Motor neuron (in vitro differentiated cells): ENCODE measurements at regions not wholly inside any gene's neighbourhood (a gene's known extent, or its start where the extent isn't known, plus 50 kb on each side); places are given as distances from the start of the nearest gene placed in this dataset.

Source experiments
- ATAC-seq, 8 experiments: fragments of 200-7000 bp; cut with Tn5 transposase; replicated peaks in 6 of 8; 2 replicates each; pipeline ENCODE4 v1.8.0; 2021; ENCODE audit warnings: mild to moderate bottlenecking in 8 of 8, moderate library complexity in 8 of 8
- H3K27ac ChIP-seq, 2 donors: fragments of 250-450 bp; sonication (Bioruptor Pico); 2 replicates each; pipeline ENCODE4 v1.9.0; 2021; ENCODE audit warnings: antibody characterized with exemption in 2 of 2, mild to moderate bottlenecking in 2 of 2, moderate library complexity in 1 of 2
- H3K4me1 ChIP-seq, 2 donors: fragments of 250-450 bp; sonication (Bioruptor Pico); replicated peaks in 1 of 2; 2 replicates each; pipeline ENCODE4 v1.6.1; 2021; ENCODE audit warnings: antibody characterized with exemption in 2 of 2, mild to moderate bottlenecking in 2 of 2, moderate library complexity in 1 of 2
- H3K4me3 ChIP-seq, 5 donors: fragments of 250-450 bp; sonication (Bioruptor Pico); 2 replicates each; pipeline ENCODE4 v1.9.0; 2021; ENCODE audit warnings: antibody characterized with exemption in 5 of 5, mild to moderate bottlenecking in 5 of 5, moderate library complexity in 4 of 5
- WGBS, 10 experiments: fragments of 450-650 bp; shearing (Covaris generic); methylation state at CpG; one replicate each; pipeline ENCODE4 v1.0.0; 2022; 5-methylcytosine and 5-hydroxymethylcytosine counted together
- in situ Hi-C, 9 experiments: fragments of 400-800 bp; cut with MboI; loops; one replicate each; pipeline ENCODE4 v1.15.0; 2021; ENCODE audit warnings: low sequenced_read_pairs in 9 of 9, low pct_unique_long_range_greater_than_20kb in 2 of 9; ENCODE audit not compliant: unreplicated experiment in 9 of 9

DNA sequence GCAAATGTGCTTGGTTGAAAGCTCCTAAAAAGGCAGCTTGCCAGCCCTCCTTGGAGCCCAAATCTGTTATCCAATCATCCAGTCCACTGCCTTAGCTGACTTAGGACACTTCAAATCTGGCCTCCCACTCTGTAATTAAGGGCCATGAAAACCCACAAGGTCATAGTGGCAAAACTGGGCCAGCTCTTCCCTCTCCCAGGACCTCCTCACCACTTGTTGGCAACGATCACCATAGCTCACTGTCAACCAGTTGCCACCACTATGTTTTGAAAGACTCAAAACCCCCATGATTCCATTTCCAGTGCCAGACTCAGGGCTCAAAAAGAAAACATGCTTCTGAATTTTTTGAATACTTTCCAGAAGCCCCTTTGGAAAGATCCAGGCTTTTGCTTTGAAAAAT, 107.5 kb downstream of the NREP start:
- in situ Hi-C loops = no loop called here
- no peaks in the 10 kb centered on the region for H3K4me1 ChIP-seq
- WGBS, 10 experiments = 17 to 78% (median 46%) methylated on average over 1 of the region's 1 CpG; no CpG with 5 or more reads in 4 of the 10 experiments
- H3K27ac ChIP-seq = no peak overlapping the region
- no peak overlapping the region for H3K4me3 ChIP-seq
- ATAC-seq = no peak

DNA sequence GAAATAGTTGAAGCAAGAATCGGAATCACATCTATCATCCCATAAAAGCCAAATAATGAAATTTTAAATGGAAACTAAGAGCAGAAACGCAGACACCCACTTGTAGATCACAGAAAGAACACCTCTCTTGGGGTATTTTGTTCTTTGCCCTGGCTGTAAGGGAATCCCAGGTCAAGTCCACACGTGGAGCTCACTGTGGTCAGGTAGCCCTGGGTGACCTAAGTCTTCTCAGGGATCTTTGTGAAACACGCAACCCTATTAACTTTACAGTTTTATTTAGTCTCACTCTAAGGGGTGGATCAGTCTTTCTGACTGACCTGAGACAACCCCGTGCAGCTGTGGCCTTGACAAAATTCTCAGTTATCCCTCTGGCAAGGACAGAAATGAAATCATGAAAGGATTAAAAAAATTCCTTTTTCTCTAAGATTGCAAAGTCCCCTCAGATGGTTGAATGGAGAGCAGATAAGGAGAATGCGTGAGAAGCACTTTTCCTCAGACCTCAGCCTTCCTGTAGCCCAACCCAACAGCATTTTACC, 111.6 kb downstream of the NREP start:
- in situ Hi-C loops = no loop called here
- 46 to 100% (median 77%) methylated on average over 2 to 6 of the region's 6 CpGs; no CpG with 5 or more reads in 2 of the 10 experiments for WGBS, 10 experiments
- Histone ChIP-seq H3K4me3 (no peak overlapping the region), H3K4me1 (no peaks in the 10 kb centered on the region), H3K27ac (no peak overlapping the region)
- ATAC-seq = no peak

GRCh38 chr5:111643499-111643898, 113.5 kb downstream of the NREP start:
- 63 to 100% (median 91%) methylated on average over 2 of the region's 2 CpGs; no CpG with 5 or more reads in 2 of the 10 experiments for WGBS, 10 experiments
- H3K4me1 ChIP-seq = no peaks in the 10 kb centered on the region

DNA sequence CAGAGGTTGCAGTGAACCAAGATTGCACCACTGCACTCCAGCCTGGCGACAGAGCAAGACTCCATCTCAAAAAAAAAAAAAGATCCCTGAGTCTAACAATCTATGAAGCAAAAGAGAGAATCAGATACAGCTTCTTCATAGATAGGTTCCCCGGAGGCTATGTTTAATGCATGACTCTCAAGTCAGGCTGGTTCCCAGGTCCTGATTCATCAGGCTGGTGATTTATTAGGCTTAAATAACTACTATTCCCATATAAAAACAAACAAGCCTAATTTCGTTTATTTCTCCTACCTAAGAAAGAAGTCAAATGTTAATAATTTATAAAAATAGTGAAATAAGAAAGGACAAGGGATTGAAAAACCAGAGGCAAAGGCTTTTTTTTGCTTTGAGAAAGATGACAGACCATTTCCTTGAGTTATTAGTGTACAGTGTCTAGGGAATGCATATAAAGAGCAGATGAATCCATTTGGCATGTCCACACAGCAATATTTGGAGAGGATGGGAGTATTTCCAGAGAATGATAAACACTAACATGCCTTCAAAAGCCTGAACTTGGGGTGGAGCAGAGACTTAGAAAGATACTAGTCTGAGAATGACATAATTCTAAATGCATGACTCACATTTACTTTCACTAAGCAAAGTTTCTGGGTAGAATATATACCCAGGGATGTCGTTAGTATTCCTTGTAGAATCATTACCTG, 115.3 kb downstream of the NREP start:
- 0 to 72% (median 58%) methylated on average over 1 to 4 of the region's 4 CpGs; no CpG with 5 or more reads in 1 of the 10 experiments for WGBS, 10 experiments
- in situ Hi-C loops = no loop called here
- no peak overlapping the region for H3K27ac ChIP-seq
- H3K4me1 ChIP-seq = no peaks in the 10 kb centered on the region
- ATAC-seq = peak in 4 of 8 experiments; percentile 30 to 97 (median 69)
- no peak overlapping the region for H3K4me3 ChIP-seq

More at GRCh38 chr5:111643499-111643898, 113.5 kb downstream of the NREP start:
- ATAC-seq = no peak
- no peak overlapping the region for H3K27ac ChIP-seq
- in situ Hi-C loops = no loop called here
- no peak overlapping the region for H3K4me3 ChIP-seq

GRCh38 chr5:111639912-111640311, 117.1 kb downstream of the NREP start:
- no peak for ATAC-seq
- H3K27ac ChIP-seq = no peak overlapping the region
- in situ Hi-C loops = no loop called here
- WGBS, 10 experiments = 0 to 83% (median 42%) methylated on average over 1 of the region's 2 CpGs; no CpG with 5 or more reads in 6 of the 10 experiments
- no peak overlapping the region for H3K4me3 ChIP-seq
- no peaks in the 10 kb centered on the region for H3K4me1 ChIP-seq

DNA sequence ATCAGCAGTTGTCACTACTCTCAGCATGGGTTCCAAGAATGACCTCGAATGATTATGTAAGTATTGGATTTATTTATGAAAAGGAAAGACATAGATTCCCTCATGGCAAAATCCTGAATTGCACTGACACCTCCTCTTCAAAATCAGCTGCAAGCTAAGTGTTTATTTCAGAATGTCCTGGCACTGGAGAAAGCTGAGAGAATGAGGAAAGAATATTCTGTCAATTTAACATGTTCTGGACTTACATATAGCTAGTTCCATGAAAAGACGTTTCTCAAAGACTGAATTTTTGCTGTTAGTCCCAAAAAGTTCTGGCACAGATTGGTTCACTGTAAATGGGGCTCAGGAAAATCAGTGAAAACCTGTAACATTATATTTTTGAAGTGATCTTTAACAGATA, 120.3 kb downstream of the NREP start:
- in situ Hi-C loops = no loop called here
- H3K4me3 ChIP-seq = no peak overlapping the region
- ATAC-seq = no peak
- WGBS, 10 experiments = 0 to 63% (median 39%) methylated on average over 1 to 2 of the region's 2 CpGs; no CpG with 5 or more reads in 2 of the 10 experiments
- H3K27ac ChIP-seq = no peak overlapping the region
- H3K4me1 ChIP-seq = no peaks in the 10 kb centered on the region

GRCh38 chr5:111635916-111636570, 121.0 kb downstream of the NREP start:
- ATAC-seq = no peak
- in situ Hi-C loops = no loop called here
- Histone ChIP-seq H3K4me1 (no peaks in the 10 kb centered on the region), H3K4me3 (no peak overlapping the region), H3K27ac (no peak overlapping the region)
- 7 to 100% (median 79%) methylated on average over 2 to 3 of the region's 3 CpGs; no CpG with 5 or more reads in 1 of the 10 experiments for WGBS, 10 experiments

DNA sequence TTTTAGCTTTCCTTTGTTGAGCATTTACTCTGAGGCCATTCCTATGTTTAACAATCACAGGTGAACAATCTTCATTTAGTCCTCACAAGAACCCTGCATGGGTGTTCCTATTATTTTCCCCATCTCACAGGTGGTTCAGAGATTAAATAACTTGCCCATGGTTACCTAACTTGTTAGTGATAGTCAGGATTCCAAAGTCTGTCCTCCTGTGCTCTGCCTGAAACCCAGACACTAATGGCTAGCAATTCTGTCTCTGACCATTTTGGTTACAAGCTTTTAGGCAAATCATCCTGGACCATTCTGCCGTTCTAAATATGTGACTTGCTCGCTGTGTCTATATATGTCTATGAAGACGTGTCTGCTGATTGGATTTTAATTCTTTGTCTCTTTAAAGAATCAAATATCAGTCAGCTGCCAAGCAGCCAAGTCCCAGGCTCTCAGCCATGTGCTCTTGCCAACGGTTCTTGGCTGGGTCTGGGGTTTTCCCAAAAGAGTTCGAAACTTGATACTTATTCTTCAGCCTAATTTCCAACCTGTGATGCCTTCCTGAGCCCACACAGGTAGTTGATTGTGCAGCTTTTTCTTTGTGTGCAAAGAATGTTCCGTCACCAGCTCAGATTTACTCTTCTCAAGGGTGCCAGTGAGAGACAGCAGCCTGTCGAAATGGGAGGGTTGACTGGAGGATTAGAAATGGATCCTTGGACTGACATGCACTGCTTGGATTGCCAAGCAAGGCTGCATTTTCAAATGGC, 121.7 kb downstream of the NREP start:
- H3K4me3 ChIP-seq = no peak overlapping the region

GRCh38 chr5:111631328-111631727, 119.0 kb upstream of the STARD4 start:
- ATAC-seq = no peak
- Histone ChIP-seq H3K4me3 (no peak overlapping the region), H3K4me1 (no peaks in the 10 kb centered on the region), H3K27ac (no peak overlapping the region)
- in situ Hi-C loops = no loop called here
- WGBS, 10 experiments = 74 to 100% (median 93%) methylated on average over 1 to 3 of the region's 3 CpGs; no CpG with 5 or more reads in 2 of the 10 experiments

More for the DNA sequence above, 121.7 kb downstream of the NREP start:
- Histone ChIP-seq H3K4me1 (no peaks in the 10 kb centered on the region), H3K27ac (no peak overlapping the region)
- 6 to 83% (median 69%) methylated on average over 1 to 6 of the region's 7 CpGs; no CpG with 5 or more reads in 1 of the 10 experiments for WGBS, 10 experiments
- no peak for ATAC-seq
- in situ Hi-C loops = no loop called here

DNA sequence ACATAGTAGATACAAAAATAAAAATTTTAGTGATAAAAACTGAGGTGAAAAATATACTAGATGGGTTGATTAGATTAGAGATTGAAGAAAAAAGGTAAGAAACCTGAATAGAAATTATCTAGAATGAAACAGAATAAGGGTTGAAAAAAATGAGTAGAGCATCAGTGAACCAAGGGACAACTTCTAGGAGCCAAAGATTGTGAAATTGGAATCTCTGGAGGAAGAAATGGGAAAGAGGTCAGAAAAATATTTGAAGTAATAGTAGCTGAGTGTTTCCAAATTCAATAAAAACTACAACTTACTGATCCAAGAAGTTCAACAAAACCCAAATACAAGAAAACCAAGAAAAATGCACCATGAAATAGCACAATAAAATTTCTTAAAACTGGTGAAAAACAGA, 116.6 kb upstream of the STARD4 start:
- in situ Hi-C loops = no loop called here
- Histone ChIP-seq H3K4me3 (no peak overlapping the region), H3K27ac (no peak overlapping the region), H3K4me1 (no peaks in the 10 kb centered on the region)
- no peak for ATAC-seq

GRCh38 chr5:111627862-111628261, 115.5 kb upstream of the STARD4 start:
- Histone ChIP-seq H3K4me1 (no peaks in the 10 kb centered on the region), H3K4me3 (no peak overlapping the region), H3K27ac (no peak overlapping the region)
- 83 to 100% (median 97%) methylated on average over 1 to 3 of the region's 3 CpGs; no CpG with 5 or more reads in 3 of the 10 experiments for WGBS, 10 experiments
- in situ Hi-C loops = no loop called here
- no peak for ATAC-seq

DNA sequence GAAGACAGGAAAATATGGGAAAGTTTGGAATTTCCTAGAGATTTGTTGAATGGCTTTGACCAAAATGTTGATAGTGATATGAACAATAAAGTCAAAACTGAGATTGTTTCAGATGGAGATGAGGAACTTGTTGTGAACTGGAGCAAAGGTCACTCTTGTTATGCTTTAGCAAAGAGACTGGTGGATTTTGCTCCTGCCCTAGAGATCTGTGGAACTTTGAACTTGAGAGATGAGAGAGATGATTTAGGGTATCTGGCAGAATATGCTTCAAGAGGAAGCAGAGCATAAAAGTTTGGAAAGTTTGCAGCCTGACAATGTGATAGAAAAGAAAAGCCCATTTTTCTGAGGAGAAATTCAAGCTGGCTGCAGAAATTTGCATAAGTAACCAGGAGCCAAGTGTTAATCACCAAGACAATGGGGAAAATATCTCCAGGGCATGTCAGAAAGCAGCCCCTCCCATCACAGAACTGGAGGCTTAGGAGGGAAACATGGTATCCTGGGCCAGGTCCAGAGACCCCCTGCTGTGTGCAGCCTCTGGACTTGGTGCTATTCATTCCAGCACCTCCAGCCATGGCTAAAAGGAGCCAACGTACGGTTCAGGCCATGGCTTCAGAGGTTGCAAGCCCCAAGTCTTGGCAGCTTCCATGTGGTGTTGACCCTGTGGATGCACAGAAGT, 114.3 kb upstream of the STARD4 start:
- Histone ChIP-seq H3K4me3 (no peak overlapping the region), H3K27ac (no peak overlapping the region), H3K4me1 (no peaks in the 10 kb centered on the region)
- peak in 3 of 8 experiments; percentile 28 to 90 (median 33) for ATAC-seq
- in situ Hi-C loops = no loop called here
- 40 to 95% (median 75%) methylated on average over 1 to 2 of the region's 2 CpGs; no CpG with 5 or more reads in 5 of the 10 experiments for WGBS, 10 experiments
